ENCODE measurements at regions not wholly inside any gene's neighbourhood (a gene's known extent, or its start where the extent isn't known, plus 50 kb on each side); places are given as distances from the start of the nearest gene placed in this dataset.
A peak's percentile ranks its signal among the peaks of the same experiment; 100 is the strongest.

GRCh38 chr1:115168026-115168425 is 78.7 kb upstream of the TSPAN2 start:
- H3K9me3 ChIP-seq (ENCODE audit: control insufficient read depth, insufficient read depth, low read length): no peaks in the 10 kb centered on the region
- H4K5ac ChIP-seq (ENCODE audit: low read depth, low read length): peak overlapping the region; percentile 68; the same call in 1 of the 2 replicates
- no peaks in the 10 kb centered on the region for H4K20me1 ChIP-seq (ENCODE audit: insufficient read depth, low read length)
- H2BK20ac ChIP-seq (ENCODE audit: low read depth, low read length): peak overlapping the region; percentile 81
- H3K9me1 ChIP-seq (ENCODE audit: insufficient read depth, low read length): peaks cover 13% of the 10 kb centered on the region
- H2BK15ac ChIP-seq (ENCODE audit: low read depth, low read length): peak overlapping the region; percentile 59
- no peak overlapping the region for H3K4me3 ChIP-seq (ENCODE audit: insufficient read depth, low read depth, low read length)
- H4K8ac ChIP-seq (ENCODE audit: low read depth in 2 of 2, low read length in 2 of 2): peak overlapping the region; percentile 24 to 55
- H3K4ac ChIP-seq (ENCODE audit: low read depth, low read length): peak overlapping the region; percentile 75
- H3K23ac ChIP-seq (ENCODE audit: low read depth, low read length): peak overlapping the region; percentile 57
- ChIA-PET POLR2A (ENCODE audit: unreplicated experiment) (no interaction called here), CTCF (no interaction called here)
- no TSS peak for BruUV-seq (replicated peaks)
- H3K27me3 ChIP-seq (ENCODE audit: control insufficient read depth, insufficient read depth, low read length): no peaks in the 10 kb centered on the region
- H3K79me1 ChIP-seq (ENCODE audit: low read depth in 1 of 2, low read length in 2 of 2): no peaks in the 10 kb centered on the region
- H3K36me3 ChIP-seq (ENCODE audit: control insufficient read depth, insufficient read depth, low read length): no peaks in the 10 kb centered on the region
- H3K14ac ChIP-seq (replicated peaks; ENCODE audit: low read depth, low read length): peak overlapping the region; percentile 50
- H2AK9ac ChIP-seq (replicated peaks; ENCODE audit: low read depth, low read length, poor library complexity): no peak overlapping the region
- no peak overlapping the region for H3K56ac ChIP-seq (ENCODE audit: extremely low read depth, insufficient read depth, low read length)
- H3K4me1 ChIP-seq (ENCODE audit: control insufficient read depth, insufficient read depth, low read length): peaks cover 17% of the 10 kb centered on the region
- H3K18ac ChIP-seq (ENCODE audit: low read depth, low read length): peak overlapping the region; percentile 96
- ATAC-seq (ENCODE audit: low read depth) (no peak), DNase-seq (peak; percentile 25)
- in situ Hi-C loops (cut with MboI; ENCODE audit: low sequenced_read_pairs): no loop called here
- peak overlapping the region; percentile 85 for H2BK5ac ChIP-seq (ENCODE audit: low read depth, low read length, poor library complexity, severe bottlenecking)
- intact Hi-C loops (cut with micrococcal nuclease): loop anchor here (5.0 kb wide), 1 partner anchor 164 kb away; no protein-coding TSS in a partner anchor
- TF ChIP-seq MAZ (IDR thresholded peaks at IDR 0.05; ENCODE audit: borderline replicate concordance, low read depth, low read length) (no peak), USF2 (IDR thresholded peaks at IDR 0.05; ENCODE audit: low read depth, low read length) (no peak), NFE2L2 (IDR thresholded peaks at IDR 0.05; ENCODE audit: low read depth, low read length) (no peak), CHD1 (IDR thresholded peaks at IDR 0.05; ENCODE audit: low read depth, low read length) (0 out of 2 replicates have a peak, but pooled peaks have one; percentile 11)
- WGBS, 2 experiments (ENCODE audit: extremely low coverage in 2 of 2, insufficient read length in 1 of 2): 100% methylated on average over 1 of the region's 4 CpGs
- H2AFZ ChIP-seq (replicated peaks; ENCODE audit: low read length, poor library complexity): no peak overlapping the region
- H3K4me2 ChIP-seq (ENCODE audit: low read depth, low read length): no peak overlapping the region
- H2BK120ac ChIP-seq (ENCODE audit: low read depth, low read length): peak overlapping the region; percentile 86
- H4K91ac ChIP-seq (ENCODE audit: insufficient read depth, low read depth, low read length): peak overlapping the region; percentile 67
- peak overlapping the region; percentile 16 for H2AK5ac ChIP-seq (ENCODE audit: low read depth, low read length)
- H3K27ac ChIP-seq (ENCODE audit: insufficient read depth, low read length): peak overlapping the region; percentile 22; the same call in 1 of the 2 replicates
- dilution Hi-C loops (cut with HindIII; ENCODE audit: low sequenced_read_pairs, unreplicated experiment): no loop called here
- H3K9ac ChIP-seq (ENCODE audit: low read depth, low read length): no peak overlapping the region
